CD4-positive, alpha-beta T cell treated with Interleukin-4 for 4 hours (primary cell): ENCODE measurements at regions not wholly inside any gene's neighbourhood (a gene's known extent, or its start where the extent isn't known, plus 50 kb on each side); places are given as distances from the start of the nearest gene placed in this dataset.

Source experiments
- DNase-seq: peaks from one replicate; pipeline ENCODE4 v3.0.0-alpha.2; 2020

- DNase-seq: peak; percentile 14
Observed at GRCh38 chr10:78250313-78251015, 216.8 kb downstream of the RPS24 start.

- no peak for DNase-seq
Observed at GRCh38 chr10:78251016-78251385, 217.3 kb downstream of the RPS24 start.

GRCh38 chr10:78252286-78252685 is 218.6 kb downstream of the RPS24 start:
- no peak for DNase-seq

- no peak for DNase-seq
Observed at GRCh38 chr10:78253063-78253853, 219.6 kb downstream of the RPS24 start.

GRCh38 chr10:78254013-78254412 is 220.3 kb downstream of the RPS24 start:
- no peak for DNase-seq

GRCh38 chr10:78255214-78255613 is 221.6 kb downstream of the RPS24 start:
- no peak for DNase-seq

GRCh38 chr10:78255796-78256638 is 222.4 kb downstream of the RPS24 start:
- DNase-seq: no peak

GRCh38 chr10:78258323-78259030 is 224.8 kb downstream of the RPS24 start:
- no peak for DNase-seq

GRCh38 chr10:78259391-78259790 is 225.7 kb downstream of the RPS24 start:
- DNase-seq: no peak

GRCh38 chr10:78260141-78260540 is 226.5 kb downstream of the RPS24 start:
- DNase-seq: no peak

GRCh38 chr10:78260680-78261079 is 227.0 kb downstream of the RPS24 start:
- no peak for DNase-seq

GRCh38 chr10:78261291-78261690 is 227.6 kb downstream of the RPS24 start:
- no peak for DNase-seq

GRCh38 chr10:78262860-78263259 is 229.2 kb downstream of the RPS24 start:
- no peak for DNase-seq

- no peak for DNase-seq
Observed at GRCh38 chr10:78263521-78263988, 229.9 kb downstream of the RPS24 start.

GRCh38 chr10:78264361-78264760 is 230.7 kb downstream of the RPS24 start:
- no peak for DNase-seq

GRCh38 chr10:78266741-78267469 is 233.2 kb downstream of the RPS24 start:
- DNase-seq: no peak

GRCh38 chr10:78267598-78267997 is 233.9 kb downstream of the RPS24 start:
- no peak for DNase-seq

GRCh38 chr10:78269060-78269459 is 235.4 kb downstream of the RPS24 start:
- DNase-seq: no peak

- DNase-seq: no peak
Observed at GRCh38 chr10:78272329-78272728, 238.7 kb downstream of the RPS24 start.

- no peak for DNase-seq
Observed at GRCh38 chr10:78274491-78274890, 240.8 kb downstream of the RPS24 start.

- no peak for DNase-seq
Observed at GRCh38 chr10:78276139-78276538, 242.5 kb downstream of the RPS24 start.
